Esophagus squamous epithelium (tissue), 4 donors: ENCODE measurements at regions not wholly inside any gene's neighbourhood (a gene's known extent, or its start where the extent isn't known, plus 50 kb on each side); places are given as distances from the start of the nearest gene placed in this dataset.
"Not testable (repeated sequence)": the region's sequence is repeated elsewhere in the genome, so short reads cannot be mapped to it uniquely, and the experiment has no call there.

ENCODE experiments used
- CTCF ChIP-seq, 6 experiments: fragments of 450-650 bp in 4 of 6; fragments of 200-600 bp in 2 of 6; sonication (generic) in 2 of 6; IDR thresholded peaks; one replicate each; pipeline ENCODE4 v1.5.1; 2016 to 2019; ENCODE audit warnings: antibody characterized with exemption in 6 of 6, mild to moderate bottlenecking in 4 of 6, moderate library complexity in 4 of 6
- POLR2A ChIP-seq, 4 donors: fragments of 450-650 bp; IDR thresholded peaks; one replicate each; pipeline ENCODE4 v1.6.1; 2017; ENCODE audit warnings: antibody characterized with exemption in 4 of 4, mild to moderate bottlenecking in 4 of 4, moderate library complexity in 3 of 4

GRCh38 chr9:88630574-88630973, 95.6 kb downstream of the NXNL2 start:
- not testable (repeated sequence) for TF ChIP-seq CTCF, POLR2A (IDR thresholded peaks at IDR 0.05)
